Right renal cortex interstitium (tissue), 3 donors: ENCODE measurements at regions not wholly inside any gene's neighbourhood (a gene's known extent, or its start where the extent isn't known, plus 50 kb on each side); places are given as distances from the start of the nearest gene placed in this dataset.

Experiments
- DNase-seq, 3 donors: peaks; one replicate each; pipeline ENCODE4 v3.0.0-alpha.2; 2013; ENCODE audit warnings: low read depth in 3 of 3, low spot score in 2 of 3

DNA sequence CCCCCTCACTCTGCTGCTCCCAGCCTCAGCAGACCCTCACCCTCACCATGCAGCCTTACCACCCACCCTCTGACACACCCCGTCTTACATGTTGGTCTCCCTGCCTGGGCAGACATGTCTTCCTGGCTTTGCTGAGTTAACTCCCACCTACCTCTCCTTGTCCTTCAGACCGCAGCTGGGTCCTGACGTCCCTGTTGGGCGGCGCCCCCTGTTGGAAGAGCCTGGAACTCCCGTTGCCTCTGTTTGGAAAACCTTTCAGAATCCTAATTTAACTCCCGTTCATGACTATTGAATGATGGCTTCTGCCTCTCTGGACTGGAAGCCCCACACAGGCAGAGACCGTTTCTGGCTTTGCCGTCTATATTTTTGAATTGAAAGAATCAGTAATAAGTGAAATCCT, 245.1 kb downstream of the MYLK4 start:
- no peak for DNase-seq

- DNase-seq = no peak
These were observed 246.1 kb downstream of the MYLK4 start for GRCh38 chr6:2504495-2505064.

DNA sequence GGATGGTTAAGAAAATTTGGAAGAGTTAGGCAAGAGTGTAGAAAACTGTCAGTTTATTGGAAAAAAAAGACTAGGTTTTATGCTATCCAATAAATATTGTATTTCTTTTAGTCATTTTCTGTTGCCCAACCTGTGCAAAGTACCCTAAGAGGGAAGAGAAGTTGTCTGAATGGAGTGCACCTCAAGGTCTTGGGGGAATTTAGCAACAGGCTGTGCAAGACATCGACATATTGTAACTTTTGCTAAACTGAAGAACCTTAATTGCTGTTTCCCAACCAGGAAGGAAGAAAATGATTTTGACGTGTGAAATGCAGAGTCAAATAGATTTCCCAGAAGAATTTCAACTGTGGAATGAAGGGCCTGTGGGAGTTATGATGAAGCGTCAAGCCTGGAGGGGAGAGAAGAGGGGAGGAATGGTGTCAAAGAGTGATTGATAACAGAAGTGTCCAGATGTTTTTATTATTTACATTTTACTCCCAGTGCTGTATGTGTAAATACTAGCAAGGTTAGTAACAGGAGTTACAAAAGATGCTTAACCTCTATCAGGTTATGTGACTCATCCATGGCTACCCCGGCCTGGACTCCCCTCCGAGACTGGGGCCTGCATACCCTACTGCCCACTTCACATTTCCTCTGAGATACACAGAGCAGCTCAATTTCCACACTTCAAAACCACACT, 246.8 kb downstream of the MYLK4 start:
- DNase-seq = no peak

DNA sequence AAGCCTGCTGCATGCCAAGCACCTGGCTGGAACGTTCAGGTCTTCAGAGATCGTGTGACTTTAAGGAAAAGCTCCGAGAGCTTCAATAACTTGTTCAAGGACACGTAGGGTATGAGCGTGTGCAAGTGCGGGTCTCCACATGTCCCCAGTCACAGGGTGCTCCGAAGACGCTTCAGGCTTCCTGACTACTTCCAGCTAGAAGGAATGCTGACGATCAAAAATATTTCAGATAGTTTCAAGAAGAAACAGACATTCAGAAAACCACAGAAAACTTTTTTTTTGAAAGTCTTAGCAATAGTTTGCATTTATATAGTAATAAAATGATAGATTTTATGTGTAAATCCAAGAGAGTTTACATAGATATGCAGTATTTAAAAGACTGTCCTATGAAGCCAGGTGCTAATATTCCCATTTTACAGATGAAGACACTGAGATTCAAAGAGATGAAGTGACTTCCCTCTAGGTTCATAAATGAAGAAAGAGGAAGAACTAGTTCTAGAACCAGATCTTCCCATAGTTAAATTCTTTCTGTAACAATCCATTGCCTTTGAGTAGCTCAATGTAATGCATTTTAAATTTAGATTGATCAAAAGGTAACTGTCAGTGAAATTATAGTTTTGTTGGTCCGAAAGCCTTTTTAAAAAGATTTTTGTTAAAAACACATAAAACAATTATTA, 247.6 kb downstream of the MYLK4 start:
- DNase-seq = no peak

DNA sequence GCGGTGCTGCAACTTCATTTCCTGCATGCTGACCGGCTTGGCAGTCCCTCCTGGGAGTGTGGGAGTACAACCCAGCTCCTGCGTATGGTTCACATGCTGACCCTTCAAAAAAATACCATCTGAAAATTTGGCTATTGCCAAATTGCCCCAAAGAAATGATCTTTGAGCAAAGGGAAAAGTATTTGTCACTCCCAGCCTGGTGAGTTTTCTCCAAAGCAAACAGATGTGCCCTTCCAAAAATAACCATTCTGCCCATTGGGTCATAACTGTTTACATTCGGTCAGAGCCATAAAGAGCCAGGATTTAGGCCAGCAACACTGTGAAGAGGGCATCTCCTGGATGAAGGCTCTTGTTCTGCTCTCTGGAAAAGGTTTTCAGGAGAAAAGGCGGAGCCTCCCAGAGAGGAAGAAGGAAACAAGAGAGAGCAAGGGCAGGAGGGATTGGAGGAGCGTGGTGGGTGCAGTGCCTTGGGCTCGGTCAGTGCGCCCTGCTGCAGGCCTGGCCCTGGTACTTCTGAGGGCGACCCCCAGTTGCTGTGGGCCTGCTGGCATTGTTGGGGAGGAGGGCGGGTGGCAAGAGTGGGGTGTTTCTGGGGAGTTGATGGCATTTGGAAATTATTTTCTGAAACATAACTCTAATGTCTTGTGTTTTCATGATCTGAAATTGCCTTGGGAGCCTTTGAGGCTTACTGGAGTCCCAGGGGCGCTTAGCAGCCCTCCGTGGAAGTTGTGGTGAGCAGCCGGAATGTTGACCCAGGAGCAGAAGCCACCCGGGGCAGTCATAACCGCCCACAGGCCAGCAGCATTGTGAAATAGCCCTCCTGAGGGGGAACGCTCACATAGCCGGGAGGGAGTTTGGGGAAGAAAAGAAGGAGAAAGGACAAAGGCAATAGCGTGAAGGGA, 248.4 kb downstream of the MYLK4 start:
- no peak for DNase-seq

DNA sequence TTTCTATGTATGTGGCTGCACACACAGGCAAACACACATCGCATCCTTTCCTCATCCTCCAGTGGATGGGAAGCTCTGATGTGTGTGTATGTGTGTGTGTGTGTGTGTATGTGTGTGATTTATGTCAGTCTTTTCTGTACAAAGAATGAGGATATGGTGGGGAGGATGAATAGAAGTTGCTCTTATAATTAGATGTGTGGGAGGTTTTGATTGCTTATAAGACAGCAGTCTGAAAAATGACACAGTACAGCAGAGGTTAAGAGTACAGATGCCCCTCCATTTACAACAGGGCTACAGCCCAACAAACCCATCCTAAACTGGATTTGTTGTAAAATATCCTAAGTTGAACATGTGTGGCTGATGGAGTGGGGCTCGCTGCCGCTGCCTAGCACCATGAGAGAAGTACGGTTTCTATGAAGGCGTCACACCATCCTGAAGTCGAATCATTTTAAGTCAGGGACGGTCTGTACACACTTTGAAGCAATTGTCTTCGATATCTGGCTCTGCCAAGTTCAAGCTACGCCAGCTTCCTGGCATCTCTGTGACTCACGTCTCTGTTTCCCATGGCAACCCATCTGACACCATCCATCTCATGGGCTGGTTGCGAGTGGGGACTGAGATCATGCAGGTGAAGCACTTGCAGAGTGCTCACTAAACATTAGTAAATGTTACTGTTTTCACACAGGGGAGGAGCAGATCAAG, 252.6 kb downstream of the MYLK4 start:
- DNase-seq = no peak

DNA sequence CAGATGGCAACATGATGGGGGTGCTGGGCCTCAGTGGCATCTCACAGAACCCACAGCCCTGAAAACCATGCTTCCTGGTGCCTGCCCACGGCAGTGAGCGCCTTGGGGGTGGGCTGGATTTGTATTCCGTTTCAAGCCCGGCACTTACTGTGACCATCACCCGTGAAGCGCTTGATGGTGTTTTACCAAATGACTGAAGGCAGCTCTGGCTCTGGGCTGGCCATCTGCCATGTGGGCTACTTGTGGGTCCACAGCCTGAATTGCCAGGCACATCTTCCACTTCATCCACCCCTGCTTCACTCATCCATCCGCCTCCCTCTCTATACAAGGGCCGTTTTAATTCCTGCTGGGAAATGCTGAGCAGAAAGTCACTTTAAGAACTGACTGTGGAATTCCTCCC, 250.9 kb upstream of the GMDS start:
- no peak for DNase-seq

DNA sequence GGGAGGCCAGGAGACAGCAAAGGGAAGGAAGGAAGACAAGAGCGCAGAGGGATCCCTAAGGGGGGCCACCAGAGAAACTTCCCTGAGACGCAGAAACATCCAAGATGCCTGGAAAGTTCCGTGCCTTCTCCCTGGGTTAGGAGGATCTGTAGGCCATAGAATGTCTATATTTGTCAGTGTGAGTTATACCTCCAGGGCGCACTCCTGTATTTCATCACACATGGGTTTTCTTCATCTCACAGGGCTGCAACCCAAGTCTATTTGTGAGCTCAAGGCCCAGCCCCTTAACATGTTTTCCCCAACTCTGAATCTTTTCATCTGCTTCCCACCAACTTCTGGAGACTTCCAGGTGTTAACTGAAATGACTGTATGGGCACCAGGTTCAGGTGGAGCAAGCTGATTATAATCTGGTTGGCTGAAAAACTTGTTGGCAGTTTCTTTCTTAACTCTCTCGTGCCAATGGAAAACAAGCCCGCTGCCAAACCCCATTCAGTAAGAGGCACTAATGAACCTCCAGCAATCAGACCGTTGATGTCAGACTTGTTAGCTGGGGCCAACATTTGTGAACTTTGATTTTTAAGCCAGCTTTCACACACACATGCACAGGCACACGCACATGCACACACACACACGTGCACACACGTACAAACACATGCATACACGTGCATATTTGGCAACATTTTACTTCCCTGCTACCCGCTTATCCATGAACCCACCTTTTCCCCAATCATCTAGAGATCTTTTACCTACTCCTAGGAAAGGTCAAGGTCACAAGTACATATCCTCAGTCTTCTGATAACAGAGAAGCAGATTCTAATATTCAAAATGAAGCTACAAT, 247.5 kb upstream of the GMDS start:
- no peak for DNase-seq

DNA sequence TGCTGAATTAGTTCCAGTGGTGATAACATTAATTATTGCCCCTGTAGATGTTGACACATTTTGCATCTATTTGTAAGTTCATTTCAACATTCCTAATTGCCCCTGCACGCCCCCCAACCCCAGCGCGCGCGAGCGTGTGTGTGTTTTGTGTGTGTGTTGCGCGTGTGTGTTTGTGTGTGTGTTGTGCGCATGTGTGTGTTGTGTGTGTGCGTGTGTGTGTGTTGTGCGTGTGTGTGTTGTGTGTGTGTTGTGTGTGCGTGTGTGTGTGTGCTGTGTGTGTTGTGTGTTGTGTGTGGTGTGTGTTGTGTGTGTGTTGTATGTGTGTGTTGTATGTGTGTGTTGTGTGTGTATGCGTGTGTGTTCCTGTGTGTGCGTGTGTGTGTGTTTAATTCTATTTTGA, 245.7 kb upstream of the GMDS start:
- DNase-seq = no peak

GRCh38 chr6:2488578-2488977, 243.2 kb upstream of the GMDS start:
- DNase-seq = no peak

DNA sequence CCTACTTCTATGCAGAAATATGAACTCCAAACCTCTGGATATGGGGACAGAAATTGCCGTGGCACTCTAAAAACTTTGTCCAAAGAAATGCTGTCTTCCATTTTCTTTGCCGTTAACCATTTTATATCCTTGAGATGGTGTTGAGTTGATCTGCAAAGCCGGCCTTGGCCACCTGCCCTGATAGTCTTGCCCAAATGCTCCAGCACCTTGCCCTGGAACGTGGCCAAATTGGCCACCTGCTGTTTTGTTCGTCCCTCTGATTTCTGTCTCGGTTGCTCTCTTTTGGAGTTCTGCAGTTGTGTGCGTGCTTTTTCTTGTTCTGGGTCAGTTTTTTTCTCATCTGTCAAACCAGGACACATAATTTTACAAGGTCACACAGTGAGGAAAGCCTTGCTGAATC, 239.7 kb upstream of the GMDS start:
- DNase-seq = no peak

DNA sequence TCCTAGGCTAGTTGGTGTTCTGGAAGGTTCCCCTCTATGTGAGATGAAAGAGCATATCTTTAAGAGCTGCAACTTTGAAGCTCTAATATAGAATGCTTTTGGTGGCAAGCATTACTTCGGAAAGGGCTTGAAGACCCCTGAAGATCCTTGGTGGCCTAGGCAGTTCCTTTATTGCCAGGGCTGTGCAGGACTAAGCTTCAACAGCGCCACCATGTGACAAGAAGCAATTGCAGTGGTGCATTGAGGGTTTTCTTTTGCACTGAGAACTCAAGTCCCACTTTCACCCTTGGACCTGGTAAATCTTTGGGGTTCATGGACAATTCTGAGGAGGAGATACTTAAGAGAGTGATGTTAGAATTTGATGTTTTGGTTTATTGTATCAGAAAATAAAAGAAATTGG, 237.4 kb upstream of the GMDS start:
- no peak for DNase-seq

DNA sequence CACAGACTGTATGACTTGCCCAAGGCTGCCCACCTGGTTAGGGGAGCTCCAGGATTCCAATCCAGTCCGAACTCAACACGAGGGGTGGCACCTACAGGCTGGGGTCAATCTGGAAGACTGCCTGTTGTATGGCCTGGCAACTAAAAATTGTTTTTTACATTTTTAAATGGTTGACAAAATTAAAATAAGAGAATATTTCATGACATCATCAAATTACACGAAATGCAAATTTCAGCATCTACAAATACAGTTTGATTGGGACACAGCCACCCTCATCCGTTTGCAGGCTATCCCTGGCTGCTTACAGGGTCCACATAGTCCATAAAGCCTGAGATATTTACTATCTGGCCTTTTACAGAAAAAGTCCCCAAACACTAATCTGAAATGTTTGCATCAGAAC, 235.9 kb upstream of the GMDS start:
- no peak for DNase-seq

DNA sequence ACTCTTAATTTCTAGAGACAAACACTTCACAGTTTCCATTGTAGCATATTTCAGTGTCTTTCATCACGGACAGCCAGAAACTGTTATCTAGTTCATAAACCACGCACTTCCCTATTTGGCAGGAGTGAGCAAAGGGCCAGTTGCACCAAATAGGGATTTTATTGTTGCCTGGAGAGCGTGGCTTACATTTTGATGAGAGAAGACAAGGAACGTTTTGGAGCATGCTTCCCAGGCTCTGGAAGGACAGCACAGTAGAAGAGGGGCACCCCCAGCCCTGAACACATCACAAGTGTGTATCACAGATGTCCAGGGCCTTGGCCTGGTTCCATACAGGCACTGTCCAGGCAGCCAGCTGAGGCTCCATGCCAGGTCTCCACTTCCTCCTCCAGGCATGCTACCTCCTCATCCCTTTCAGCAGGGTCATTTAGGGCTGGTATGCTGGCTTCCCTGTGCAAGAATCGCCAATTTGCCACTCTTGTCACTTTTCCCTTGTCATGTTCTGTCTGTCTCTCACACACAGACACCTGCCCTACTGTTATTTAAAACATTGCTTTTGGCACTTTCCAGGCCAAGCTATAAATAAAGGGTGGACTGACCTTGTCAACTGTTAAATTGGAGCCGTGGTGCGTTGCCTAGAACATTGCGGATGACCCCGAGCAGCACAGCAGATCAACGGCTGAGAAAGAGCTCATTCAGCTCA, 235.0 kb upstream of the GMDS start:
- DNase-seq = no peak

GRCh38 chr6:2478200-2478599, 232.8 kb upstream of the GMDS start:
- DNase-seq = peak in 2 of 3 donors; percentile 32 to 40

- DNase-seq = no peak
These were observed 232.3 kb upstream of the GMDS start for GRCh38 chr6:2477666-2478065.

GRCh38 chr6:2477250-2477649, 231.8 kb upstream of the GMDS start:
- no peak for DNase-seq

- DNase-seq = no peak
These were observed 231.0 kb upstream of the GMDS start for GRCh38 chr6:2476376-2476775.

GRCh38 chr6:2471472-2471871, 226.1 kb upstream of the GMDS start:
- no peak for DNase-seq
